ENCODE measurements at regions not wholly inside any gene's neighbourhood (a gene's known extent, or its start where the extent isn't known, plus 50 kb on each side); places are given as distances from the start of the nearest gene placed in this dataset.

DNA sequence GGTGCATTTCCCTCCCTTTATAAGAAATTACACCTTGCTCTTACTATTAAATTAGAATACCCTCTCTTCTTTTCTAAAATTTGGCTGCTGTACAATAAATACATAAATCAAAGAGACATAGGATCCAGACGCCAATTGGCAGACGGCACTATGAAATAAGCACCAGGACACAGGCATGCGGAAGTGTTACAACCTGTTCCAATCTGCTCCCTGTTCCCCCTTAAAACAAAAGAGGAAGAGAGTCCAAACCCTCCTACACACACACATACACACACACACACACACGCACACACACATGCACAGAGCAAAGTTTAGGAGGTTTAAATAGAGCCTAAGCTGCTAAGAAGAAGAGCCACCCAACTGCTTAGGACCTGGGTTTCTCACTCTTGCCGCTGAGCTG, 75.6 kb upstream of the ZNF507 start:
- no peak for DNase-seq

GRCh38 chr19:32273483-32273882, 71.9 kb upstream of the ZNF507 start:
- no peak for DNase-seq

- no peak for DNase-seq
Observed at GRCh38 chr19:32287086-32287485, 58.3 kb upstream of the ZNF507 start.

DNA sequence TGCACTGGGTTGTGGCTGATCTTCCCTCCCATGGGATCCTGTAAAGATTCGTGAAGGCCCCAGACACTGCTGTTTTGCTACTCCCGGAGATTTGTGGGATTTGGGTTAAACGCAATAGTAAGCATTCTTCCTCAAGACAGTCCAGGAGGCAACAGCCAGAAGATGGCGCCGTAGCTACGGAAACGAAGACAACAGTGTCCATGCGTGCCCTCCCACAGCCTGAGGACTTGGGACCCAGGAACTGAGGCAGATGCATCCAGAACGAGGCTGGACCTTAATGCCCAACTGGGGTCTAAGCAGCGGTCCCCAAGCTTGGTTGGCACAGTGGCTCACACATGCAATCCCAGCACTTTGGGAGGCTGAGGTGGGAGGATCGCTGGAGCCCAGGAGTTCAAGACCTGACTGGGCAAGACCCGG, 57.6 kb upstream of the ZNF507 start:
- no peak for DNase-seq

DNA sequence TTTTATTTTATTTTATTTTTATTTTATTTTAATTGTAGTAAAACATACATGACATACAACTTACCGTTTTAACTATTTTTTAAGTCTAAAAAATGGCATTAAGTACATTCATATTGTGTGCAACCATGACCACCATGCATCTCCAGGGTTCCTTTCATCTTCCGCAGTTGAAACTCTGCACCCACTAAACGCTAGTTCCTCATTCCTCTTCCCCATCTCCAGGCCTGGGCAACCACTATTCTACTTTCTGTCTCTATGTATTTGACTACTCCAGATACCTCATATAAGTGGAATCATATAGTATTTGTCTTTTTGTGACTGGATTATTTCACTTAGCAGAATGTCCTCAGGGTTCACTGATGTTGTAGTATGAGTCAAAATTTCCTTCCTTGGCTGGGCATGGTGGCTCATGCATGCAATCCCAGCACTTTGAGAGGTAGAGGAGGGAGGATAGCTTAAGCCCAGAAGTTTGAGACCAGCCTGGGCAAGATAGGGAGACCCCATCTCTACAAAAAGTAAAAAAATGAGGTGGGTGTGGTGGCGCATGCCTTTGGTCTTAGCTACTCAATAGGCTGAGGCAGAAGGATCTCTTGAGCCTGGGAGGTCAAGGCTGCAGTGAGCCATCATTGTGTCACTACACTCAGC, 55.7 kb upstream of the ZNF507 start:
- no peak for DNase-seq

DNA sequence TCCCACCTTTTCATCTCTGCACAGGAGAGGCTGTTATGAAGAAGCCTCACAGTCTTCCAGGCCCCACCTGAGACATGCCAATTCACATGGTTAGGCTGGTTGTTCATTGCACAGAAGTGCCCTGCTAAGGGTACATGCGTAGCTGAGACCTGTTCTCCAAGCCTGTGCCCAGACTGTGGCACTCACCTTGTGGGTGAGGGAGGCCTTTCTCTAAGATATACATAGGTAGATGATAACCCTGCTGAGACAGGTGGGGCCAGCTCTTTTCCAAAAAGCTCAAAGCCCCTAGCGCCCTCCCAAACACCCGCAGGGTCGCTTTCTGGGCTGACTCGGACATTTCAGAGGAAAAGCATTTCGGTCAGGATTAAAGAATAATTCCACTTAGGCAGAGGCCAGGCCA, 53.5 kb upstream of the ZNF507 start:
- DNase-seq = no peak

DNA sequence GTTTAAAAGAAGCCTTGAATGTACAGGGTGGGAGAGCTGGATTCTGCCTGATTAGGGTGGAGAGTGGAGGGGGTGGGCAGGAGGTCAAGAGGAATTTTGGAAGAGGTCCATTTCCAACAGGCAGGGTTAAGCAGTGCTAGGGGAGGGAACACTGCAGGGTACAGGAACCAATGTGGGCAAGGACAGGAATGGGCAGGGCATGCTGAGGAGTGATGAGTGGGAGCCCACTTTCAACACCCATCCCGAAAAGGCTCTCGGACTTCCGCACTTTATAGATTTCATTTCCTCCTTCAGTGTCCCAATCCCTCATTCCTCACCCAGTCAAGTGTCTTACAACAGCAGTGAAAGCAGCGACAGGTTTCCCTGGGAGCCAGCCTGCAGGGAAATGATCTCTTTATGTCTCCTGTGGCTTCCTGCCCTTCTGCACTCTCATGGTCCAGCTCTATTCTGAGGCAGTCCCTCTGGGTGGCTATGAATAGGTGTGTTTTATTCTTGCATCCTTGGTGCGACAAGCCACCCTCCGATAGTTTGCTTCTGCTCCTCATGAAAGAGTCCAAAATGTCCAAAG, 50.5 kb upstream of the ZNF507 start:
- no peak for DNase-seq

Data from activated CD8-positive, alpha-beta memory T cell treated with anti-CD3 and anti-CD28 coated beads for 24 hours (primary cell).